ENCODE measurements at regions not wholly inside any gene's neighbourhood (a gene's known extent, or its start where the extent isn't known, plus 50 kb on each side); places are given as distances from the start of the nearest gene placed in this dataset.

DNA sequence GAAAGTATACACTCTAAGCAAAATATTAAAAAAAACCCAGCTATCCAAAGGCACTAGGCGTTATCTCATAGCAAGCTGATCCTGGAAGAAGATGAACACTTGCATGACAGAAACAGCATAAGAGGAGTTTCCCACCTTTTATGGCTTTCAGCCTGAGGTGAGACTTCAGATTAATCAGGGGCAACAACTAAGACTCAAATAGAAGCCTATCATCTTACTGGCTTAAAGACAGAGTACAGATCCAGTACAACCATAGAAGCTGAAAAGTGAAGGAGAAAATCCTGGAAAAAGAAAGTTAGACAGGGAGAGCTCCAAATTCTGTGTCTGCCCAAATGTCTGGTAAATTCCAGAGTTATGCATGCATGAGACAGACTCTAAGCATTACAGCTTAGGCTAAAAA lies 360.8 kb upstream of the KCNN2 start:
- no peak overlapping the region for H3K27ac ChIP-seq
- DNase-seq, result no peak
- H3K4me1 ChIP-seq, result peaks cover 0 to under 1% (median 0%) of the 10 kb centered on the region in 4 donors
- no peaks in the 10 kb centered on the region for H3K27me3 ChIP-seq
- intact Hi-C loops (cut with DNase I; ENCODE audit: low total_unique reads), result no loop called here
- H3K4me3 ChIP-seq, result no peak overlapping the region
- TF ChIP-seq, protein P1, sequence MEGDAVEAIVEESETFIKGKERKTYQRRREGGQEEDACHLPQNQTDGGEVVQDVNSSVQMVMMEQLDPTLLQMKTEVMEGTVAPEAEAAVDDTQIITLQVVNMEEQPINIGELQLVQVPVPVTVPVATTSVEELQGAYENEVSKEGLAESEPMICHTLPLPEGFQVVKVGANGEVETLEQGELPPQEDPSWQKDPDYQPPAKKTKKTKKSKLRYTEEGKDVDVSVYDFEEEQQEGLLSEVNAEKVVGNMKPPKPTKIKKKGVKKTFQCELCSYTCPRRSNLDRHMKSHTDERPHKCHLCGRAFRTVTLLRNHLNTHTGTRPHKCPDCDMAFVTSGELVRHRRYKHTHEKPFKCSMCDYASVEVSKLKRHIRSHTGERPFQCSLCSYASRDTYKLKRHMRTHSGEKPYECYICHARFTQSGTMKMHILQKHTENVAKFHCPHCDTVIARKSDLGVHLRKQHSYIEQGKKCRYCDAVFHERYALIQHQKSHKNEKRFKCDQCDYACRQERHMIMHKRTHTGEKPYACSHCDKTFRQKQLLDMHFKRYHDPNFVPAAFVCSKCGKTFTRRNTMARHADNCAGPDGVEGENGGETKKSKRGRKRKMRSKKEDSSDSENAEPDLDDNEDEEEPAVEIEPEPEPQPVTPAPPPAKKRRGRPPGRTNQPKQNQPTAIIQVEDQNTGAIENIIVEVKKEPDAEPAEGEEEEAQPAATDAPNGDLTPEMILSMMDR (IDR thresholded peaks at IDR 0.05), result no peak
- no peaks in the 10 kb centered on the region for H3K36me3 ChIP-seq
- no peaks in the 10 kb centered on the region for H3K9me3 ChIP-seq

DNA sequence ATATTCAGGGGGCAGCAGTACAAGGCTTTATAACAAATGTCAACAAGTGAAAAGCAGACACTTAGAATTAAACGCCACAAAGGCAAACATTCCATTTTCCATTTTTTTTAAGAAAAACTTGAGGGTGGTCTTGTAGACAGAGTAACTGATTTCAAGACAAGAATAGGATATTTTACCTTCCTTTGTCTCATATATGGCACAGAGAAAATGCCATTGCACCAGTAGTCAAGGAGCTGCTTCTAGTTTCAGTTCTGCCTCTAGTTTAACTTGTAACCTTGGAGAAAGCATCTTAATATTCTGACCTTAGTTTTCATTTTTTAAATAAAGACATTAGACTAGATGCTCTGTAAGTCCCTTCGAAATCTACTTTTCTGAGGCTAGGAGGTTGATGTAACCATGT lies 355.3 kb upstream of the KCNN2 start:
- Histone ChIP-seq H3K4me1 (peaks cover 0 to 20% (median 2%) of the 10 kb centered on the region in 4 donors), H3K27me3 (no peaks in the 10 kb centered on the region), H3K4me3 (no peak overlapping the region), H3K36me3 (no peaks in the 10 kb centered on the region), H3K9me3 (no peaks in the 10 kb centered on the region), H3K27ac (no peak overlapping the region)
- no peak for DNase-seq
- TF ChIP-seq, protein P1 (IDR thresholded peaks at IDR 0.05), result no peak
- intact Hi-C loops (cut with DNase I; ENCODE audit: low total_unique reads), result no loop called here

DNA sequence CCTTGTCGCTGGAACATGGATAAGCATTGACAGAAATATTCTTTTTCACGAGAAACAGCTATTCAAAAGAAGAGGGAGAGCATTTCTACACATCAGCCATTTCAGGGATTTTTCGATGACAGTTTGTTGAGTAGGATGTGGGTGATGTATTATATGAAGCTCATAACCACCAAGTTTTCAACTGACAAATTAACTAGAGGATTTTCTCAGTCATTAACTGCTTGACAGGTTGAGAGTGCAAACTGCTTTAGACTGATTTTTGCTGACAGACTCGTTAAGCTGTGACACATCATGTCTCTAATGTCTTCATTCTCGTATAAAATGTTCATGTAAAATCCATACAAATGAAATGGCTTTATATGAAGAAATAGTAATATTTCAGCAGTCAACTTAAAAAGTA lies 354.2 kb upstream of the KCNN2 start:
- no peak overlapping the region for H3K4me3 ChIP-seq
- no peak for DNase-seq
- H3K27me3 ChIP-seq, result no peaks in the 10 kb centered on the region
- H3K36me3 ChIP-seq, result no peaks in the 10 kb centered on the region
- H3K27ac ChIP-seq, result no peak overlapping the region
- H3K4me1 ChIP-seq, result peaks cover 0 to 20% (median 2%) of the 10 kb centered on the region in 4 donors
- H3K9me3 ChIP-seq, result no peaks in the 10 kb centered on the region
- TF ChIP-seq, protein P1 (IDR thresholded peaks at IDR 0.05), result no peak
- intact Hi-C loops (cut with DNase I; ENCODE audit: low total_unique reads), result no loop called here

DNA sequence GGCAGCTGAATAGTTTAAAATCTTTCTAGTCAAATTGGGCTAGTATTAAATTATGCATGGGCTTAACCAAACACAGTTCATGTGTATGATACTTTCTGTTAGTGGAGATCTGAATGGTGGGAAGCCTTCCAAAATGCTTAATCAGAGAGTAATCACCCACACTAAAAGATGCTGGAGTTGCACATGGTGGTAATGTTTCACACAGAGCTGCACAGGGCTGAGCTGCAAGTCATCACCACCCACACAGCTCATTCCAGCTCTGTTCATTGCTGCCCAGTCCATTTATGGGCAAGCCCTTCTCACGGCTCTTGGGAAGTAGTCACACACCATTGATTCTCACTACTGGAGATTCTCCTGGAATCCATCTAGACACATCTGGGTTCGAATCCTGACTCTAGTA lies 351.5 kb upstream of the KCNN2 start:
- H3K4me1 ChIP-seq, result peaks cover 0 to 20% (median 2%) of the 10 kb centered on the region in 4 donors
- H3K27me3 ChIP-seq, result no peaks in the 10 kb centered on the region
- TF ChIP-seq, protein P1 (IDR thresholded peaks at IDR 0.05), result no peak
- no peaks in the 10 kb centered on the region for H3K36me3 ChIP-seq
- intact Hi-C loops (cut with DNase I; ENCODE audit: low total_unique reads), result no loop called here
- no peak overlapping the region for H3K4me3 ChIP-seq
- no peaks in the 10 kb centered on the region for H3K9me3 ChIP-seq
- no peak overlapping the region for H3K27ac ChIP-seq
- no peak for DNase-seq

DNA sequence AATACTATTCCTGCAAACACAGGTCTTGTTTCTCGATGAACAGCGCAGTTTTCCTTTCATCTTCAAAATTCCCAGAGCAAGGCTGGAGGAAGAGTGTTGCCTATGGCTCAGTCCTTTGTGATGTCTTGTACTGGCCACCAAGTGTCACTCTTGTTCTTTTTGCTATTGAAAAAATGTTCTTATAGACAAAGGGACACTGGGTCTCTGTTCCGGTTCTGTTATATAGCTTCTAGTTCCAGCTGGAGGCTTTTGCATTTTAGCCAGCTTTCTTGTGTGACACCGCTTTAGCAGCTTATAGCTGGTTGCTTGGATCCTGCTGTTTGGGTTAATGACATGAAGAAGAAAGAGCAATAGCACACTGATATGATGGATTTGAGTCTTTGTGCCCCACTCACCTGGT lies 343.7 kb upstream of the KCNN2 start:
- intact Hi-C loops (cut with DNase I; ENCODE audit: low total_unique reads), result no loop called here
- TF ChIP-seq, protein P1 (IDR thresholded peaks at IDR 0.05), result no peak
- DNase-seq, result no peak
- no peaks in the 10 kb centered on the region for H3K4me1 ChIP-seq
- H3K9me3 ChIP-seq, result no peaks in the 10 kb centered on the region
- H3K4me3 ChIP-seq, result no peak overlapping the region
- peaks cover 0 to 3% of the 10 kb centered on the region in 2 donors for H3K27me3 ChIP-seq
- no peaks in the 10 kb centered on the region for H3K36me3 ChIP-seq
- H3K27ac ChIP-seq, result no peak overlapping the region

DNA sequence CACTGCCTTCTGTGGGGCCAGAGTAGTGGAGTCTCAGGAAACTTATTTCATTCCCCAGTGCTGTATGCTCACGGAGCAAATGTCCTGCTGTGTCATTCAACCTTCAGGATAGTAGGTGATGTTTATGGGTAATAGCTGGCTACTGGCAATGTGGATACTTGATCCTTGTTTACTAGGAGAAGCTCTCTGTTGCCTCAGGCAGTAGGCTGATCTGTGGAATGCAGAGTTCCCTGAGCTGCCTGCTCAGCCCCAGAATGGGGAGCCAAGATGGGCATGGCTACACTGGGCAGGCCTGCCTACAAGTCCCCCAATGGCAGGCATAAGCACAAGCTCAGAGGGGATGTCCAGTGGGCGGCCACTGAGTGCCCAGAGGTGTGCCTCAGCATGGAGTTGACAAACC lies 323.1 kb upstream of the KCNN2 start:
- Histone ChIP-seq H3K27me3 (peaks cover 0 to 11% of the 10 kb centered on the region in 2 donors), H3K9me3 (no peaks in the 10 kb centered on the region), H3K27ac (no peak overlapping the region), H3K36me3 (no peaks in the 10 kb centered on the region), H3K4me3 (no peak overlapping the region), H3K4me1 (no peaks in the 10 kb centered on the region)
- intact Hi-C loops (cut with DNase I; ENCODE audit: low total_unique reads), result no loop called here
- TF ChIP-seq, protein P1 (IDR thresholded peaks at IDR 0.05), result no peak
- no peak for DNase-seq
